ENCODE measurements at regions not wholly inside any gene's neighbourhood (a gene's known extent, or its start where the extent isn't known, plus 50 kb on each side); places are given as distances from the start of the nearest gene placed in this dataset.

DNA sequence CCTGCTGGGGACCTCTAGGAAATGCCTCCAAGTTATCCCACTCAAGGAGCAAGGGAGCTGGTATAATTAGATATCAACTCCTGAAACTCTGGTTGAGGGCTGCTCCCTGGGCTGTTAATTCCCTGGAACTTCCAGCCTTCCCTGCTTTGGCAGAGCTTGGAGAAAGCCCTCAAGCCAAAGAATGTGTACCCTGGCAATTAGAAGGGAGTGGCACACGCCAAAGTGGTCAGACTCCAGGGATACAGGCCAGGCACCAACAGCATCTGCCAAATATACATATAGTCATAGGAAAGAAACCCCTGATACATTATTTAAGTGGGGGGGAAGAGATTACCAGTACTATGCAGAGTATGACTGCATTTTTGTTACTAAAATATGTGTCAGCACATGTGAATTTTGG is 616.8 kb downstream of the BCOR start:
- ChIA-PET CTCF (no interaction called here), RAD21 (ENCODE audit: low non-redundant PET in 1 of 2, low total read pairs in 2 of 2, uncharacterized antibody in 2 of 2, unreplicated experiment in 2 of 2) (no interaction called here), POLR2A (no interaction called here)
- Histone ChIP-seq H3K36me3 (ENCODE audit: control insufficient read depth in 1 of 2, insufficient read depth in 2 of 2, low read length in 2 of 2) (no peaks in the 10 kb centered on the region), H4K20me1 (ENCODE audit: insufficient read depth) (no peaks in the 10 kb centered on the region), H3K9me2 (ENCODE audit: insufficient read depth) (no peaks in the 10 kb centered on the region), H2AFZ (ENCODE audit: low read depth, low read length, poor library complexity, severe bottlenecking) (no peak overlapping the region), H3K4me1 (ENCODE audit: control insufficient read depth in 1 of 2, insufficient read depth in 2 of 2, low read length in 2 of 2) (no peaks in the 10 kb centered on the region), H3K4me2 (ENCODE audit: low read length) (no peak overlapping the region), H3K79me2 (ENCODE audit: insufficient read depth, low read length) (no peaks in the 10 kb centered on the region), H3K27me3 (ENCODE audit: insufficient read depth, low read length) (no peaks in the 10 kb centered on the region; the same call in 1 of the 2 replicates), H3K4me3 (replicated peaks in 1 of 2; ENCODE audit: low read depth in 1 of 2, low read length in 2 of 2) (no peak overlapping the region), H3K9me3 (ENCODE audit: control insufficient read depth in 1 of 2, insufficient read depth in 1 of 2, low read depth in 1 of 2, low read length in 2 of 2) (no peaks in the 10 kb centered on the region), H3K27ac (ENCODE audit: low read depth, low read length) (no peak overlapping the region), H3K9ac (ENCODE audit: low read length) (no peak overlapping the region)
- DNase-seq (ENCODE audit: low read depth, low spot score) (no peak), ATAC-seq (no peak)
- intact Hi-C loops (cut with micrococcal nuclease): no loop called here
- BruUV-seq (replicated peaks): no TSS peak
- TF ChIP-seq SRF (IDR thresholded peaks at IDR 0.05; ENCODE audit: low read depth) (no peak), YY1 (IDR thresholded peaks at IDR 0.05; ENCODE audit: extremely low read depth, insufficient replicate concordance, low read depth, low read length) (no peak), CBX3 (IDR thresholded peaks at IDR 0.05; ENCODE audit: low read depth) (no peak)

DNA sequence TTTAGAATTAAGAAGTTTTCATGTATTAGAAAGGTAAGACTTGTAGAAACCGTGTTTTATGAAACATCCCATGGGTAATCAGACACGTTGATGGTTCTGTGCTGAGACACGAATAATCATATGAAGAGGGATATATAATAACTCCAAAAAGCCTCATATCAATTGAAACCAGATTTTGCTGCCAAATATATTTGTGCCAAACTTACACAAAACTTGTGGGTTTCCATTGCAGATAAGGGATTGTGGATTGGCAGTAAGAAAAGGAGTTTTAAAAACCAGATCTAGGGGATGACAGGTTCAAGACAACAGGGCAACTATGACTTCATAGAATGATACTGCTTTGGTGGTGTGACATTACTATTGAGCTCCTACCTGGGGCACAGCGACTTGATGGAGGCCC is 616.1 kb downstream of the BCOR start:
- Histone ChIP-seq H3K27me3 (ENCODE audit: insufficient read depth, low read length) (no peaks in the 10 kb centered on the region; the same call in 1 of the 2 replicates), H2AFZ (ENCODE audit: low read depth, low read length, poor library complexity, severe bottlenecking) (no peak overlapping the region), H3K36me3 (ENCODE audit: control insufficient read depth in 1 of 2, insufficient read depth in 2 of 2, low read length in 2 of 2) (no peaks in the 10 kb centered on the region), H3K9me2 (ENCODE audit: insufficient read depth) (no peaks in the 10 kb centered on the region), H3K4me1 (ENCODE audit: control insufficient read depth in 1 of 2, insufficient read depth in 2 of 2, low read length in 2 of 2) (no peaks in the 10 kb centered on the region), H3K27ac (ENCODE audit: low read depth, low read length) (no peak overlapping the region), H3K79me2 (ENCODE audit: insufficient read depth, low read length) (no peaks in the 10 kb centered on the region), H3K9me3 (ENCODE audit: control insufficient read depth in 1 of 2, insufficient read depth in 1 of 2, low read depth in 1 of 2, low read length in 2 of 2) (no peaks in the 10 kb centered on the region), H3K9ac (ENCODE audit: low read length) (no peak overlapping the region), H4K20me1 (ENCODE audit: insufficient read depth) (no peaks in the 10 kb centered on the region), H3K4me3 (replicated peaks in 1 of 2; ENCODE audit: low read depth in 1 of 2, low read length in 2 of 2) (no peak overlapping the region), H3K4me2 (ENCODE audit: low read length) (no peak overlapping the region)
- no peak for ATAC-seq
- CTCF ChIA-PET: no interaction called here
- intact Hi-C loops (cut with micrococcal nuclease): no loop called here
- no TSS peak for BruUV-seq (replicated peaks)
- TF ChIP-seq POLR2A (IDR thresholded peaks at IDR 0.05; ENCODE audit: borderline replicate concordance, extremely low read depth, insufficient read depth, insufficient read length): no peak
- no peak for TF ChIP-seq SRF (IDR thresholded peaks at IDR 0.05; ENCODE audit: low read depth)
- no peak for TF ChIP-seq ZNF274 (IDR thresholded peaks at IDR 0.05; ENCODE audit: low read depth, low read length)
- no peak for TF ChIP-seq ELF1 (IDR thresholded peaks at IDR 0.05; ENCODE audit: borderline replicate concordance, low read depth)
- TF ChIP-seq CEBPB (IDR thresholded peaks at IDR 0.05; ENCODE audit: low read depth): no peak
- TF ChIP-seq EZH2phosphoT487 (IDR thresholded peaks at IDR 0.05; ENCODE audit: borderline replicate concordance): no peak
- no peak for TF ChIP-seq CBX3 (IDR thresholded peaks at IDR 0.05; ENCODE audit: low read depth)
- TF ChIP-seq SIN3A (IDR thresholded peaks at IDR 0.05; ENCODE audit: low read depth): no peak
- TF ChIP-seq JUND (IDR thresholded peaks at IDR 0.05): no peak
- TF ChIP-seq, protein P1, sequence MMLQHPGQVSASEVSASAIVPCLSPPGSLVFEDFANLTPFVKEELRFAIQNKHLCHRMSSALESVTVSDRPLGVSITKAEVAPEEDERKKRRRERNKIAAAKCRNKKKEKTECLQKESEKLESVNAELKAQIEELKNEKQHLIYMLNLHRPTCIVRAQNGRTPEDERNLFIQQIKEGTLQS (IDR thresholded peaks at IDR 0.05): no peak
- TF ChIP-seq RAD21 (IDR thresholded peaks at IDR 0.05; ENCODE audit: low read depth): no peak
- POLR2A ChIA-PET: no interaction called here
- RAD21 ChIA-PET (ENCODE audit: low non-redundant PET in 1 of 2, low total read pairs in 2 of 2, uncharacterized antibody in 2 of 2, unreplicated experiment in 2 of 2): no interaction called here
- DNase-seq (ENCODE audit: low read depth, low spot score): no peak

Measured in HCT116 (cell line).